Prostate gland (tissue), 2 donors: ENCODE measurements at regions not wholly inside any gene's neighbourhood (a gene's known extent, or its start where the extent isn't known, plus 50 kb on each side); places are given as distances from the start of the nearest gene placed in this dataset.

ENCODE experiments used
- POLR2A ChIP-seq: fragments of 450-650 bp; IDR thresholded peaks from one replicate; pipeline ENCODE4 v1.6.1; 2016; ENCODE audit warnings: antibody characterized with exemption, mild to moderate bottlenecking
- POLR2AphosphoS5 ChIP-seq: sonication (generic); formaldehyde crosslinking; IDR thresholded peaks from one replicate; pipeline ENCODE4 v1.6.1; 2017; ENCODE audit warnings: antibody characterized with exemption
- TF ChIP-seq, protein P1 (sequence below), 4 experiments: fragments of 200-600 bp in 2 of 4; fragments of 450-650 bp in 2 of 4; sonication (generic) in 2 of 4; IDR thresholded peaks; 1 replicate in 3 of 4; 2 replicates in 1 of 4; pipeline ENCODE4 v1.5.1; 2016 to 2019; ENCODE audit warnings: antibody characterized with exemption in 4 of 4, mild to moderate bottlenecking in 2 of 4, moderate library complexity in 2 of 4

DNA sequence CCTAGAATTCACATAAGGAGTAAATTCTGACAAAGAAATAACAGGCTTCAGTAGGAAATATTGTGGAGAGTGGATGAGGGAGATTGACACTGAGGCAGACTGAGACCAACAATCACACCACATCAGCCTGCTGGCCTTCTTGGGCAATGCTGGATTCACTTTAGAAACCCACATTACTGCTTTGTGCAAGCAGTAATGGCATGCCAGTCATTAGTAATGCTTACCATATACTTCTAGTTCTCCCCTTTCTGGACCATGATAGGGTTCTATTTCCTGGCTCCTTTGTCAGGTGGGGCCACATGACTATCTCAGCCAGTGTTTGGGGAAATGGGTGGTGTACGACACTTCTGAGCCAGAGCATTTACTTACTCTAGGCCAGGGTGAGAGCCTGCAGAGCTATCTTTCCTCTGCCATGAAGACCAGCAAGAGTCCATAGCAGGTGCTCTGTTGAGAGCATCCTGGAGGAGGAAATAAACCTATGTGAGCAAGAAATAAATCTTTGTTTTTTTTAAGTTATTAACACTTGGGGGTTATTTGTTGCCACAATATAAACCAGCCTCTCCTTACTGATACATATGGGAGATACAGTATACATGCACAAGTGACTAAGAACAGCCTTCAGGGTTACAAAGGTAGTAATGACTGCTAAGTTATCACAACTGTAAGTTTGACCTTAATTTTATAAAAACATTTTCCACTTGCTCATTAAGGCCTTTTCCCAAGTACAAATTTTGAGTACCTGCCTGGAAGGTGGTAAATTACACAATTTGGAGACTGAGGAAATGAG, 89.3 kb upstream of the TANK start:
- no peak for TF ChIP-seq POLR2AphosphoS5
- TF ChIP-seq, protein P1, sequence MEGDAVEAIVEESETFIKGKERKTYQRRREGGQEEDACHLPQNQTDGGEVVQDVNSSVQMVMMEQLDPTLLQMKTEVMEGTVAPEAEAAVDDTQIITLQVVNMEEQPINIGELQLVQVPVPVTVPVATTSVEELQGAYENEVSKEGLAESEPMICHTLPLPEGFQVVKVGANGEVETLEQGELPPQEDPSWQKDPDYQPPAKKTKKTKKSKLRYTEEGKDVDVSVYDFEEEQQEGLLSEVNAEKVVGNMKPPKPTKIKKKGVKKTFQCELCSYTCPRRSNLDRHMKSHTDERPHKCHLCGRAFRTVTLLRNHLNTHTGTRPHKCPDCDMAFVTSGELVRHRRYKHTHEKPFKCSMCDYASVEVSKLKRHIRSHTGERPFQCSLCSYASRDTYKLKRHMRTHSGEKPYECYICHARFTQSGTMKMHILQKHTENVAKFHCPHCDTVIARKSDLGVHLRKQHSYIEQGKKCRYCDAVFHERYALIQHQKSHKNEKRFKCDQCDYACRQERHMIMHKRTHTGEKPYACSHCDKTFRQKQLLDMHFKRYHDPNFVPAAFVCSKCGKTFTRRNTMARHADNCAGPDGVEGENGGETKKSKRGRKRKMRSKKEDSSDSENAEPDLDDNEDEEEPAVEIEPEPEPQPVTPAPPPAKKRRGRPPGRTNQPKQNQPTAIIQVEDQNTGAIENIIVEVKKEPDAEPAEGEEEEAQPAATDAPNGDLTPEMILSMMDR (IDR thresholded peaks at IDR 0.05), result no peak
- TF ChIP-seq POLR2A, result no peak
